Right lobe of liver (tissue), 6 donors: ENCODE measurements at regions not wholly inside any gene's neighbourhood (a gene's known extent, or its start where the extent isn't known, plus 50 kb on each side); places are given as distances from the start of the nearest gene placed in this dataset.

Experiments used
- ATAC-seq, 4 donors: fragments of 200-7000 bp; cut with Tn5 transposase; one replicate each; pipeline ENCODE4 v1.9.1; 2020; ENCODE audit warnings: mild to moderate bottlenecking in 4 of 4, moderate library complexity in 4 of 4
- DNase-seq, 3 donors: peaks; one replicate each; pipeline ENCODE4 v3.0.0-alpha.2; 2020
- H3K27ac ChIP-seq, 3 donors: fragments of 200-600 bp; one replicate each; pipeline ENCODE4 v1.8.0; 2022
- H3K27me3 ChIP-seq, 2 donors: fragments of 200-600 bp; one replicate each; pipeline ENCODE4 v1.8.0; 2022
- H3K36me3 ChIP-seq, 4 donors: fragments of 200-600 bp; sonication (generic) in 1 of 4; one replicate each; pipeline versions ENCODE4 v1.5.1 to v1.8.0; 2017 to 2022; ENCODE audit warnings: control low read depth in 1 of 4
- H3K4me1 ChIP-seq, 4 donors: fragments of 200-600 bp; sonication (generic) in 1 of 4; one replicate each; pipeline versions ENCODE4 v1.5.1 to v1.8.0; 2017 to 2022; ENCODE audit warnings: control low read depth in 1 of 4
- H3K4me3 ChIP-seq, 3 donors: fragments of 200-600 bp; one replicate each; pipeline ENCODE4 v1.8.0; 2022
- H3K9me3 ChIP-seq, 4 donors: fragments of 200-600 bp; sonication (generic) in 1 of 4; one replicate each; pipeline versions ENCODE4 v1.5.1 to v1.8.0; 2017 to 2022; ENCODE audit warnings: control low read depth in 1 of 4
- CTCF ChIP-seq, 4 donors: fragments of 200-600 bp in 3 of 4; fragments of 450-650 bp in 1 of 4; IDR thresholded peaks; one replicate each; pipeline versions ENCODE4 v1.5.1 to v1.8.0; 2016 to 2022; ENCODE audit warnings: antibody characterized with exemption in 4 of 4, mild to moderate bottlenecking in 2 of 4
- POLR2A ChIP-seq: fragments of 450-650 bp; IDR thresholded peaks from one replicate; pipeline ENCODE4 v1.6.1; 2017; ENCODE audit warnings: antibody characterized with exemption, mild to moderate bottlenecking
- WGBS: methylation state at CpG from one replicate; pipeline ENCODE4 v1.1.6; 2018; ENCODE audit warnings: low coverage, low lambda C conversion rate; ENCODE audit not compliant: insufficient coverage; ENCODE audit errors: missing lambda C conversion rate; 5-methylcytosine and 5-hydroxymethylcytosine counted together
- intact Hi-C, 2 donors: fragments of 100-400 bp; cut with DNase I; formaldehyde crosslinking; loops; one replicate each; pipeline versions ENCODE4 v1.11.2 to v1.14.1; 2022
- donor health status: DM: no; HTN: yes; CAD: no.
- donor health status: DM: no; HTN: no; CAD: no.
- donor health status: DM: no; HTN: no; CAD: no.
- donor health status: DM: no; HTN: yes; CAD: no.
- donor health status: DM: no; HTN: yes; CAD: no.

- TF ChIP-seq CTCF (IDR thresholded peaks at IDR 0.05) (no peak), POLR2A (no peak)
- no peak for ATAC-seq
- no peaks in the 10 kb centered on the region for H3K9me3 ChIP-seq
- no peaks in the 10 kb centered on the region for H3K36me3 ChIP-seq
- H3K27me3 ChIP-seq = no peaks in the 10 kb centered on the region
- H3K4me1 ChIP-seq = no peaks in the 10 kb centered on the region
- H3K27ac ChIP-seq = no peak overlapping the region
- 59% methylated on average over 6 of the region's 6 CpGs for WGBS
- no peak overlapping the region for H3K4me3 ChIP-seq
- intact Hi-C loops = no loop called here
- DNase-seq = no peak
Measured at GRCh38 chr1:87212431-87213134, 116.1 kb upstream of the LMO4 start.

GRCh38 chr1:87213135-87213515 lies 115.6 kb upstream of the LMO4 start:
- no peaks in the 10 kb centered on the region for H3K27me3 ChIP-seq
- H3K9me3 ChIP-seq = no peaks in the 10 kb centered on the region
- H3K4me3 ChIP-seq = no peak overlapping the region
- 76% methylated on average over 4 of the region's 10 CpGs for WGBS
- no peak overlapping the region for H3K27ac ChIP-seq
- DNase-seq (no peak), ATAC-seq (no peak)
- intact Hi-C loops = no loop called here
- no peaks in the 10 kb centered on the region for H3K36me3 ChIP-seq
- H3K4me1 ChIP-seq = no peaks in the 10 kb centered on the region
- TF ChIP-seq CTCF (IDR thresholded peaks at IDR 0.05) = no peak
- TF ChIP-seq POLR2A = no peak

GRCh38 chr1:87215592-87215991 lies 113.1 kb upstream of the LMO4 start:
- H3K9me3 ChIP-seq = no peaks in the 10 kb centered on the region
- ATAC-seq = no peak
- no peaks in the 10 kb centered on the region for H3K27me3 ChIP-seq
- H3K4me3 ChIP-seq = no peak overlapping the region
- DNase-seq = no peak
- H3K36me3 ChIP-seq = no peaks in the 10 kb centered on the region
- intact Hi-C loops = no loop called here
- no peak overlapping the region for H3K27ac ChIP-seq
- TF ChIP-seq POLR2A = no peak
- no peak for TF ChIP-seq CTCF (IDR thresholded peaks at IDR 0.05)
- no CpG with 5 or more reads among the region's 1 CpG for WGBS
- H3K4me1 ChIP-seq = no peaks in the 10 kb centered on the region

GRCh38 chr1:87218618-87219017 lies 110.1 kb upstream of the LMO4 start:
- Histone ChIP-seq H3K4me3 (no peak overlapping the region), H3K36me3 (no peaks in the 10 kb centered on the region), H3K27ac (no peak overlapping the region), H3K4me1 (no peaks in the 10 kb centered on the region), H3K27me3 (no peaks in the 10 kb centered on the region), H3K9me3 (no peaks in the 10 kb centered on the region)
- no peak for DNase-seq
- WGBS = 44% methylated on average over 2 of the region's 2 CpGs
- ATAC-seq = no peak
- TF ChIP-seq POLR2A (no peak), CTCF (IDR thresholded peaks at IDR 0.05) (no peak)
- intact Hi-C loops = no loop called here

- Histone ChIP-seq H3K9me3 (no peaks in the 10 kb centered on the region), H3K4me3 (no peak overlapping the region), H3K27me3 (no peaks in the 10 kb centered on the region), H3K4me1 (no peaks in the 10 kb centered on the region), H3K36me3 (no peaks in the 10 kb centered on the region), H3K27ac (no peak overlapping the region)
- intact Hi-C loops = no loop called here
- DNase-seq = no peak
- TF ChIP-seq POLR2A (no peak), CTCF (IDR thresholded peaks at IDR 0.05) (no peak)
- no peak for ATAC-seq
- no CpG with 5 or more reads among the region's 1 CpG for WGBS
Measured at GRCh38 chr1:87219141-87219540, 109.5 kb upstream of the LMO4 start.
